HG03196 (cell line): ENCODE measurements at regions not wholly inside any gene's neighbourhood (a gene's known extent, or its start where the extent isn't known, plus 50 kb on each side); places are given as distances from the start of the nearest gene placed in this dataset.

Experiments used
- ATAC-seq: cut with Tn5 transposase; IDR thresholded peaks from one replicate; pipeline ENCODE4 v1.9.1; 2021; ENCODE audit not compliant: unreplicated experiment

GRCh38 chr2:12050396-12050795, 304.0 kb downstream of the LPIN1 start:
- ATAC-seq = peak; percentile 31

GRCh38 chr2:12051831-12052230, 305.4 kb downstream of the LPIN1 start:
- ATAC-seq = no peak

DNA sequence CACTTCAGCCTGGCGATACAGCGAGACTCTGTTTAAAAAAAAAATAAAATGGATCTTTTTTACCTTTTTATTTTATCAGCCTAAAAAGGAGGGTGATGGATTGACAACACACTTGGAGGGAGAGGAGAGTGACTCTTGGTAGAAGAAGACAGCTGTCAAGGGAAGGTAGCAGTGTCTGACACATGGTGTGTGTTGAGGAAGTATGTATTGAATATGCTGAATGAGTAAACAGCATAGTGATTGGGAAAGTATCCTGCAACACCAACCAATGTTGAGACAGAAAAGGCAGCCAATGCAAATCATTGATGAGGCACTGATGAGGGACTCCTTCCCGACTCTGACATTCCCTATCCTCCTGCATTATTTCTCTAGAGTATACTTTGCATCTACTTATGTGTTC, 306.4 kb downstream of the LPIN1 start:
- ATAC-seq = no peak

DNA sequence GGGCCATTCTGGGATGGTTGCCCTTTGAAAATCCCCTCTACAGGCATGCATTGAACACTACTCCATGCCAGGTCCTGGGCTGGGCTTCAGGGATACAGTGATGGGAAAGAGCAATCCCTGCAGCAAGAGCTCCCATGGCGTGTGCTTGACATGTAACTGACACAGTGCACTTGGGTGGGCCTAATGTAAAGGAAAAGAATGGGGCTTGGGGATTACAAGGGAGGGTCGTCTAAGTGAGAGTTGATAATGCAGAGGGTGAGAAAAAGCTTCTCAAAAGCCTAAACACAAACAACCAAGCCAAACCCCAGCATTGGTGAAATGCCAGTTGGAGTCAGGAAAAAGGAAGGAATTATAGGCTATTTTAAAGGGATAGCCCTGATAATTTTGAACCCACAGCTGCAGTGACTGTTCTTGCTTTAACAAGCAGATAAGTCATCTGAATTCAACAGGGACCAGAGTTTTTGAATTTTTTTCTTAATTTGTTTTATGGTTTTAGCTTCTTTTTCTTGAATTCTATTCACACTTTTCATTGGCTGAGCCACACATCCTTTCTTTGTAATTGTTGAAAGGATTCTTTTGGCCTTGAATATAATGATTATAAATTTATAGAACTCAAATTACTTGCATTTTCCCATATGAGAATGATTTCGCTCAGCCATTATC, 308.7 kb downstream of the LPIN1 start:
- no peak for ATAC-seq

DNA sequence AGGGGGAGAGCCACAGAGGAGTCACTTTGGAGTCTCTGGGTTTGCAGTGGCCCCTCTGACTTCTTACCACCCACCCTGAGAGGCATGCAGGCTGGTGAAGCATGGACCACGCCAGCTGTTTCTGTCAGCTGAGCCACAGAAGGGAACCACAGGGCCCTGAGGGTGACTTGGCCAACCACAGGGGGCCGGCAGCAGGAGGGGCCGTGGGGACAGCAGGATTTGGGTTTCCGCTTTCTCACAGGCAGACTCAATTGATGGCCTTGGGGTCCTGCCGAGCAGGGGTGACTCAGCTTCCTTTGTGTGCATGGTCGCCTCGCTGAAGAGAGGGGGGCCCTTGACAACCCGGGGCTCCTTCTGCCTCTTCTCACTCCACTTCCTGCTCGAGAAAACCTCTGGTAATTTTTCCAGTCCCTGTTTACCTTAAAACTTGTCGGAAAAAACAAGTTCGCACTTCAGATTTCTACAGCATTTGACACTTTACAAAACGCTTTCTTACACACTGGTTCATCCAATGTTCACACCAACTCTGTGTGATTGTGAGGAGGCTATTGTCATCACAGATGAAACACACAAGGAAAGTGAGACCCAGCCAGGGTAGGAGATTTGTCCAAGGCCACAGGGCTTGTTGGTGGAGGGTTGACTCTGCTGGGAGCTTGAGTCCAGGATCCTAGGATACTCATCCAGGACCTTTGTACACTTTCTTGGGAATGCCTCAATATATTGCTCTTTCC, 311.2 kb downstream of the LPIN1 start:
- ATAC-seq = peak; percentile 96

GRCh38 chr2:12059616-12060441, 313.4 kb downstream of the LPIN1 start:
- ATAC-seq = no peak

DNA sequence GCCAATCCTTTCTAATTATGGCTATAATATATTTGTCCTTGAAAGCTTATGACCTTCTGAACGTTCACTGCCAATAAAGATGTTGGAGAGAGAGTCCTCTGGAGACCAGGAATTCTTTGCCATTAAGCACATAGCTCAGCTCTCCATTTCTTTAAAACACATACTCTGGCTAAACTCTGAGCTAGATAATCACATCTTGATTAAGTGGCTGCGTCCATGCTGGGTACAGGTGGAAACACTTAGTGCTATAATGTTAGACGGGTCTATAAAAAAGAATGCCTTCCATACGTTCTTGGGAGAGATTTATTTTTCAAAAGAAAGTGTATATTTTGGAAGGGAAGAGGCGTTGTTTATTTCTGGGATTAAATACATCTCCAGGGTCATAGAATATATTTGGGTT, 314.5 kb downstream of the LPIN1 start:
- ATAC-seq = no peak

- no peak for ATAC-seq
These were observed 315.0 kb downstream of the LPIN1 start for GRCh38 chr2:12061286-12062052.

DNA sequence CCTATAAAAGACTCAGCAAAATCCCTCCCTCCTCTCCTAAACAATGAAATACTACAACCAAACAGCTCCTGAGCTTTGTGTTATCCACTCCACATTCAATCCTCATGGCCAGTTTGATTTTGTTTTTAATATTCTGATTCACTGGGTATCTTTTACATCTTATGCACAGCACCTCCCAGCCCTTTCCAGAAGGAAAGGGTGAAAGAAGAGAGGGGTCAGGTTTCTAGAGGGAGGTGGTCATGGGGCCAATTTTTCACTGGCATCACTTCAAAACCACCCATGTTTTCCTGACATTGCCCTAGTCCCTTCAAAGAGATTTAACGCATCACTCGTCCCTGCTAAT, 315.6 kb downstream of the LPIN1 start:
- ATAC-seq = no peak

- ATAC-seq = no peak
These were observed 316.8 kb downstream of the LPIN1 start for GRCh38 chr2:12063210-12063609.

DNA sequence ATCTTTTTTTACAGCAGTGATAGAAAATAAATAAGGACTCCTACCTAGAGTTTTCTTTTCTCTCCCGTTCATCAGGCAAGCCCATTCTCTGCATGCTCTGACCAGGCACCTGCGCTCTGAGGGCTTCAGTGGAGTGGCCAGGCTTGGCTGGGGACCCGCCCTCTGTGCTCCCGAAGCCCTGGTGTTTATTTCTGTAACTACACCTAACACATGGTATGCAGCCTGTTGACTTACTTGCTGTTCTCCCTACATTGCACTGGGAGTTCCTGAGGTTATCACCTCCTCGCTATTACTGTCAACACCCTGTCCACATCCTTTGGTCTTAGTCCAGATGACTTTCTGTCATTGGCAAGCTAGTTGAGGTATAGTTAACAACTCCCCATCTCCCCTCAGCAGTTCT, 317.7 kb downstream of the LPIN1 start:
- no peak for ATAC-seq

GRCh38 chr2:12066116-12066515, 319.7 kb downstream of the LPIN1 start:
- no peak for ATAC-seq

GRCh38 chr2:12066986-12067385, 320.6 kb downstream of the LPIN1 start:
- no peak for ATAC-seq

DNA sequence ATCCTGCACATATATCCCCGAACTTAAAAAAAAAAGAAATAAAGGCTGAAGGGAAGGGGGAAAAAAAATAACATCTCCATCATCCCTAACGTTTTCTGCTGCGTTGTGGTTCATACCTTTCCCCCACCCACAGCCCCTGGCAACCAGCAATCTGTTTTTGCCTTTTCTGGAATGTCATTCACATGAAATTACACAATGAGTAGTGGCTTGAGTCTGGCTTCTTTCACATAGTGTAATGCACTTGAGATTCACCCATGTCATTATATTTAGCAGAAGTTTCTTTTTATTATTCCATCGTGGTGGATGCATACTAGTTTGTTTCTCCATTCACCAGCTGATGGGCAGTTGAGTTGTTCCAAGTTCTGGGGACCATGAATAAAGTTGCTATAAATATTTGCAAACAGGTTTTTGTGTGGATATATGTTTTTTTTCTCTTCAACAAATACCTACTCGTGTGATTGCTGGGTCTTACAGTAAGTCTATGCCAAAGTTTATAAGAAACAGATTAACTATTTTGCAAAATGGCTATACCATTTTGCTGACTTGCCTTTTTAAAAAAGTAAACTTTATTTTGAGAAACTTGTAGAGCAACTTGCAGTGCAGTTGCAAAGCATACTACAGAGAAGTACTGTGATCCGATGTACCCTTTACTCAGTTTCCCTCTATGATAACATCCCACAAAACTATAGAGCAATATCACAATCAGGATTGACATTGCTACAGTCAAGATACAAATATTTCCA, 322.5 kb downstream of the LPIN1 start:
- ATAC-seq = no peak

GRCh38 chr2:12070153-12070552, 323.7 kb downstream of the LPIN1 start:
- no peak for ATAC-seq

GRCh38 chr2:12070581-12070980, 324.1 kb downstream of the LPIN1 start:
- no peak for ATAC-seq

- ATAC-seq = peak; percentile 57
These were observed 324.9 kb downstream of the LPIN1 start for GRCh38 chr2:12071318-12071717.

DNA sequence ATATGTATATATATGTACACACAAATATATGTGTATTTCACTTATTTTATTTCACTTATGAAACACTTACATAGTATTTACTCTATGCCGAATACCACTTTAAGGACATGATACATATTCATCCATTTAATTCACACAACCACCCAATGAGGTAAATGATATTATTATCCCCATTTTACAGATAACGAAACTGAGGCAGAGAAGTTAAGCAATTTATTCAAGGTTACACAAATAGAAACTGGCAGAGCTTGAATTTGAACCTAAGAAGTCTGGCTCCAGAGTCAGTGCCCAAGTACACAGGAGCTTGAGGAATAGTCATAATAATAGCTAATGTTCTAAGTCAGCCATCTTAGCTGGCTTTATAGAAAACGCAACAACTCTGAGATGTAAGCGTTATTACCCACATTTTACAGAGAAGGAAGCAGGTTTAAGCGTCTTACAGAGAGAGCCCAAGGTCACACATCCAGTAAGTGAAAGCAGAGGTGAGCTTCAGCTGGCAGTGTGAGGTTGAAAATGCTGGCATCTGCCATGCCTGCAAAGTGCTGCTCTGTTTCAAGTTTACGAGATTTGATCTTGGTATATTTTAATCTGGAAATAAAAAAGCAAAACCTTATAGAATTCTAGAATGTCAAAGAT, 326.9 kb downstream of the LPIN1 start:
- ATAC-seq = no peak

GRCh38 chr2:12074126-12074844, 327.9 kb downstream of the LPIN1 start:
- ATAC-seq = no peak

DNA sequence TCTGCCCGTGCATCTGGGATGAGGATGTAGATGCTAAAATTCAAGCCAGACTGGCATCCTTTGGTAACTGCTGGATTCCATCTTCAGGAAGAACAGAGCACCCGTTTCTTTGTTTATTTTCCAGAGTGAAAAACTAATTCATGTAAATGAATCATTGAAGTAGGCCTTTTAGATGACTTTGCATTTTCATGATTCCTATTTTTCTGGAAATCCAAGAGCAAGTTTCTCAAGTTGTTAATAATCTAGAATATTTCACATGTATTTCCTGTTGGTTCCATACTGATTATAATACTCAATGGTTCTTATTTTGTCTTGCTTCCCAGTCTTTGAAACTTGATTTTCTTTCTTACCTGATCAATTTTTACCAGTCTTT, 328.4 kb downstream of the LPIN1 start:
- no peak for ATAC-seq
